Right lobe of liver (tissue), 4 donors: ENCODE measurements at regions not wholly inside any gene's neighbourhood (a gene's known extent, or its start where the extent isn't known, plus 50 kb on each side); places are given as distances from the start of the nearest gene placed in this dataset.

Experiments used
- CTCF ChIP-seq, 4 donors: fragments of 200-600 bp in 3 of 4; fragments of 450-650 bp in 1 of 4; IDR thresholded peaks; one replicate each; pipeline versions ENCODE4 v1.5.1 to v1.8.0; 2016 to 2022; ENCODE audit warnings: antibody characterized with exemption in 4 of 4, mild to moderate bottlenecking in 2 of 4
- POLR2A ChIP-seq: fragments of 450-650 bp; IDR thresholded peaks from one replicate; pipeline ENCODE4 v1.6.1; 2017; ENCODE audit warnings: antibody characterized with exemption, mild to moderate bottlenecking
- donor health status: DM: no; HTN: no; CAD: no.
- donor health status: DM: no; HTN: no; CAD: no.
- donor health status: DM: no; HTN: yes; CAD: no.

GRCh38 chr14:50027816-50028215, 88.6 kb downstream of the VCPKMT start:
- TF ChIP-seq CTCF (IDR thresholded peaks at IDR 0.05) (no peak), POLR2A (no peak)
